ENCODE measurements at regions not wholly inside any gene's neighbourhood (a gene's known extent, or its start where the extent isn't known, plus 50 kb on each side); places are given as distances from the start of the nearest gene placed in this dataset.

DNA sequence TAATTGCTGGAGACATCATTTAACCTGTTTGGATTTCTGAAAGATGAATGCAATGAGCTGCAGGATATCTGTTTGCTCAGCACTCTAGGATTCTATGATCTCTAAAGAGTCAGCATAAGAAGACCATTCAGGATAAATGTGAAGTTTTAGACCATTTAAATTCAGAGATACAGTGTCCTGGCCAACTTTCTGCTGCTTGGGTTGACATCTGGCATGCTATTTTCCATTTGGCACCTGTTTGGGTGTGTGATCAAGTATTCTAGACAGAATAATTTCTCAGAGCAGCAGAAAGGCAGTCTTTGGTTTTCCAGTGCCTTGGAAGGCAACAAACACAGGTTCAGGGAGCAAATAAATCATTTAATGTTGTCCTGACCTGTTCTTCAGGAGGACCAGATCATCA lies 144.8 kb upstream of the NDUFV2 start:
- H3K27ac ChIP-seq (ENCODE audit: low read length), result no peak overlapping the region
- H3K27me3 ChIP-seq (ENCODE audit: control insufficient read depth, insufficient read depth, low read length), result no peaks in the 10 kb centered on the region
- no peaks in the 10 kb centered on the region for H3K36me3 ChIP-seq (ENCODE audit: control insufficient read depth, insufficient read depth, low read length)
- ChIA-PET CTCF (no interaction called here), POLR2A (no interaction called here)
- no peaks in the 10 kb centered on the region for H3K4me1 ChIP-seq (ENCODE audit: control insufficient read depth, insufficient read depth, low read length)
- in situ Hi-C loops (cut with HindIII; ENCODE audit: low pct_unique_long_range_greater_than_20kb, low sequenced_read_pairs) (no loop called here), intact Hi-C loops (cut with micrococcal nuclease; ENCODE audit: unreplicated experiment) (no loop called here)
- no TSS peak for BruUV-seq (replicated peaks)
- DNase-seq (ENCODE audit: low read depth, low spot score), result no peak
- no peaks in the 10 kb centered on the region for H3K9me3 ChIP-seq (ENCODE audit: control insufficient read depth, insufficient read depth, low read depth, low read length)
- ATAC-seq, result no peak
- H3K4me3 ChIP-seq (ENCODE audit: low read depth in 2 of 2, low read length in 2 of 2), result no peak overlapping the region
- no peak for TF ChIP-seq POLR2AphosphoS5 (IDR thresholded peaks at IDR 0.05; ENCODE audit: low read depth, low read length)
- no peak for TF ChIP-seq SIN3A (IDR thresholded peaks at IDR 0.05; ENCODE audit: borderline replicate concordance, insufficient read depth, low read depth, low read length)
- TF ChIP-seq CTCF (IDR thresholded peaks at IDR 0.05), result no peak
- no peak for TF ChIP-seq TCF7L2 (IDR thresholded peaks at IDR 0.05; ENCODE audit: low read depth, low read length)
- TF ChIP-seq, protein P1, sequence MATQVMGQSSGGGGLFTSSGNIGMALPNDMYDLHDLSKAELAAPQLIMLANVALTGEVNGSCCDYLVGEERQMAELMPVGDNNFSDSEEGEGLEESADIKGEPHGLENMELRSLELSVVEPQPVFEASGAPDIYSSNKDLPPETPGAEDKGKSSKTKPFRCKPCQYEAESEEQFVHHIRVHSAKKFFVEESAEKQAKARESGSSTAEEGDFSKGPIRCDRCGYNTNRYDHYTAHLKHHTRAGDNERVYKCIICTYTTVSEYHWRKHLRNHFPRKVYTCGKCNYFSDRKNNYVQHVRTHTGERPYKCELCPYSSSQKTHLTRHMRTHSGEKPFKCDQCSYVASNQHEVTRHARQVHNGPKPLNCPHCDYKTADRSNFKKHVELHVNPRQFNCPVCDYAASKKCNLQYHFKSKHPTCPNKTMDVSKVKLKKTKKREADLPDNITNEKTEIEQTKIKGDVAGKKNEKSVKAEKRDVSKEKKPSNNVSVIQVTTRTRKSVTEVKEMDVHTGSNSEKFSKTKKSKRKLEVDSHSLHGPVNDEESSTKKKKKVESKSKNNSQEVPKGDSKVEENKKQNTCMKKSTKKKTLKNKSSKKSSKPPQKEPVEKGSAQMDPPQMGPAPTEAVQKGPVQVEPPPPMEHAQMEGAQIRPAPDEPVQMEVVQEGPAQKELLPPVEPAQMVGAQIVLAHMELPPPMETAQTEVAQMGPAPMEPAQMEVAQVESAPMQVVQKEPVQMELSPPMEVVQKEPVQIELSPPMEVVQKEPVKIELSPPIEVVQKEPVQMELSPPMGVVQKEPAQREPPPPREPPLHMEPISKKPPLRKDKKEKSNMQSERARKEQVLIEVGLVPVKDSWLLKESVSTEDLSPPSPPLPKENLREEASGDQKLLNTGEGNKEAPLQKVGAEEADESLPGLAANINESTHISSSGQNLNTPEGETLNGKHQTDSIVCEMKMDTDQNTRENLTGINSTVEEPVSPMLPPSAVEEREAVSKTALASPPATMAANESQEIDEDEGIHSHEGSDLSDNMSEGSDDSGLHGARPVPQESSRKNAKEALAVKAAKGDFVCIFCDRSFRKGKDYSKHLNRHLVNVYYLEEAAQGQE (IDR thresholded peaks at IDR 0.05; ENCODE audit: insufficient read depth in 1 of 2, low read depth in 2 of 2, low read length in 1 of 2), result no peak

DNA sequence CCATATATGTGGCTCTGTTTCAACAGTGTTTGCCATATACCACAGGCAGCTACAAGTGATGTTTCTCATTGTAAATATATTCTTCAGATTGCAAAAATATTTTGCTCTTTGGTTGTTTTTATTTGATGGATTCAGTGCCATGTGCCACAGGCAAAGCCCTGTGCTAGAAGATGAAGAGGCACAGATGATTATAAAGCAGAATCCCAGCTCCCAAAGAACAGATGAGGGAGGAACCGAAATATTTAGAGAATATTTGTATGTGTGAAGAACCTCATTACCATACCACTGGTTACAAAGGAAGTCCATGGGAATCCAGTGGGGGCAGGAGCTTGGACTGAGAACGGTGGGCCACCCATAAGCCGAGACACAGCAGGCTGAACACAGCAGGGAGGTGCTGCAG lies 143.8 kb upstream of the NDUFV2 start:
- no peaks in the 10 kb centered on the region for H3K4me1 ChIP-seq (ENCODE audit: control insufficient read depth, insufficient read depth, low read length)
- no peak for DNase-seq (ENCODE audit: low read depth, low spot score)
- no peak overlapping the region for H3K27ac ChIP-seq (ENCODE audit: low read length)
- in situ Hi-C loops (cut with HindIII; ENCODE audit: low pct_unique_long_range_greater_than_20kb, low sequenced_read_pairs), result no loop called here
- no peak for ATAC-seq
- POLR2A ChIA-PET, result no interaction called here
- no peak overlapping the region for H3K4me3 ChIP-seq (ENCODE audit: low read depth in 2 of 2, low read length in 2 of 2)
- H3K27me3 ChIP-seq (ENCODE audit: control insufficient read depth, insufficient read depth, low read length), result no peaks in the 10 kb centered on the region
- no peaks in the 10 kb centered on the region for H3K9me3 ChIP-seq (ENCODE audit: control insufficient read depth, insufficient read depth, low read depth, low read length)
- no TSS peak for BruUV-seq (replicated peaks)
- CTCF ChIA-PET, result no interaction called here
- TF ChIP-seq CTCF (IDR thresholded peaks at IDR 0.05) (no peak), TCF7L2 (IDR thresholded peaks at IDR 0.05; ENCODE audit: low read depth, low read length) (no peak), POLR2AphosphoS5 (IDR thresholded peaks at IDR 0.05; ENCODE audit: low read depth, low read length) (no peak), SIN3A (IDR thresholded peaks at IDR 0.05; ENCODE audit: borderline replicate concordance, insufficient read depth, low read depth, low read length) (no peak)
- TF ChIP-seq, protein P1 (IDR thresholded peaks at IDR 0.05; ENCODE audit: insufficient read depth in 1 of 2, low read depth in 2 of 2, low read length in 1 of 2), result no peak
- no peaks in the 10 kb centered on the region for H3K36me3 ChIP-seq (ENCODE audit: control insufficient read depth, insufficient read depth, low read length)
- intact Hi-C loops (cut with micrococcal nuclease; ENCODE audit: unreplicated experiment), result no loop called here

Measured in Panc1 (cell line).